ENCODE measurements at regions not wholly inside any gene's neighbourhood (a gene's known extent, or its start where the extent isn't known, plus 50 kb on each side); places are given as distances from the start of the nearest gene placed in this dataset.

GRCh38 chr7:116617878-116618277, 54.1 kb upstream of the MET start:
- H3K27ac ChIP-seq (ENCODE audit: low read length), result no peak overlapping the region; the same call in 1 of the 2 replicates
- no peaks in the 10 kb centered on the region; the same call in 1 of the 2 replicates for H3K9me3 ChIP-seq (ENCODE audit: control insufficient read depth, insufficient read depth, low read depth, low read length)
- in situ Hi-C loops (cut with HindIII; ENCODE audit: low pct_unique_long_range_greater_than_20kb, low sequenced_read_pairs), result no loop called here
- CTCF ChIA-PET, result no interaction called here
- no peaks in the 10 kb centered on the region for H3K27me3 ChIP-seq (ENCODE audit: control insufficient read depth, insufficient read depth, low read length)
- POLR2A ChIA-PET, result no interaction called here
- no peaks in the 10 kb centered on the region; the same call in 1 of the 2 replicates for H3K4me1 ChIP-seq (ENCODE audit: control insufficient read depth, insufficient read depth, low read length)
- H3K4me3 ChIP-seq (ENCODE audit: low read depth in 2 of 2, low read length in 2 of 2), result no peak overlapping the region
- intact Hi-C loops (cut with micrococcal nuclease; ENCODE audit: unreplicated experiment), result no loop called here
- ATAC-seq, result no peak
- H3K36me3 ChIP-seq (ENCODE audit: control insufficient read depth, insufficient read depth, low read length), result no peaks in the 10 kb centered on the region
- no peak for TF ChIP-seq TCF7L2 (IDR thresholded peaks at IDR 0.05; ENCODE audit: low read depth, low read length)
- TF ChIP-seq CTCF (IDR thresholded peaks at IDR 0.05), result no peak
- TF ChIP-seq SIN3A (IDR thresholded peaks at IDR 0.05; ENCODE audit: borderline replicate concordance, insufficient read depth, low read depth, low read length), result no peak
- TF ChIP-seq REST (IDR thresholded peaks at IDR 0.05; ENCODE audit: insufficient read depth in 1 of 2, low read depth in 2 of 2, low read length in 1 of 2), result no peak
- TF ChIP-seq POLR2AphosphoS5 (IDR thresholded peaks at IDR 0.05; ENCODE audit: low read depth, low read length), result no peak
- DNase-seq (ENCODE audit: low read depth, low spot score), result no peak
- BruUV-seq (replicated peaks), result no TSS peak

- no peaks in the 10 kb centered on the region; the same call in 1 of the 2 replicates for H3K9me3 ChIP-seq (ENCODE audit: control insufficient read depth, insufficient read depth, low read depth, low read length)
- ATAC-seq (no peak), DNase-seq (ENCODE audit: low read depth, low spot score) (no peak)
- TF ChIP-seq SIN3A (IDR thresholded peaks at IDR 0.05; ENCODE audit: borderline replicate concordance, insufficient read depth, low read depth, low read length) (no peak), CTCF (IDR thresholded peaks at IDR 0.05) (no peak), POLR2AphosphoS5 (IDR thresholded peaks at IDR 0.05; ENCODE audit: low read depth, low read length) (no peak), REST (IDR thresholded peaks at IDR 0.05; ENCODE audit: insufficient read depth in 1 of 2, low read depth in 2 of 2, low read length in 1 of 2) (no peak), TCF7L2 (IDR thresholded peaks at IDR 0.05; ENCODE audit: low read depth, low read length) (no peak)
- no peaks in the 10 kb centered on the region; the same call in 1 of the 2 replicates for H3K4me1 ChIP-seq (ENCODE audit: control insufficient read depth, insufficient read depth, low read length)
- no peak overlapping the region; the same call in 1 of the 2 replicates for H3K27ac ChIP-seq (ENCODE audit: low read length)
- BruUV-seq (replicated peaks), result no TSS peak
- H3K27me3 ChIP-seq (ENCODE audit: control insufficient read depth, insufficient read depth, low read length), result no peaks in the 10 kb centered on the region
- POLR2A ChIA-PET, result no interaction called here
- H3K4me3 ChIP-seq (ENCODE audit: low read depth in 2 of 2, low read length in 2 of 2), result no peak overlapping the region
- intact Hi-C loops (cut with micrococcal nuclease; ENCODE audit: unreplicated experiment), result no loop called here
- no peaks in the 10 kb centered on the region for H3K36me3 ChIP-seq (ENCODE audit: control insufficient read depth, insufficient read depth, low read length)
- CTCF ChIA-PET, result no interaction called here
- in situ Hi-C loops (cut with HindIII; ENCODE audit: low pct_unique_long_range_greater_than_20kb, low sequenced_read_pairs), result no loop called here
Observed at GRCh38 chr7:116618338-116619128, 53.5 kb upstream of the MET start.

All from Panc1 (cell line).